Renal cortex interstitium (tissue), 11 donors: ENCODE measurements at regions not wholly inside any gene's neighbourhood (a gene's known extent, or its start where the extent isn't known, plus 50 kb on each side); places are given as distances from the start of the nearest gene placed in this dataset.

Experiments used
- DNase-seq, 11 donors: peaks; one replicate each; pipeline ENCODE4 v3.0.0-alpha.2; 2013; ENCODE audit warnings: low read depth in 9 of 11, low spot score in 4 of 11; ENCODE audit errors: extremely low read depth in 1 of 11

DNA sequence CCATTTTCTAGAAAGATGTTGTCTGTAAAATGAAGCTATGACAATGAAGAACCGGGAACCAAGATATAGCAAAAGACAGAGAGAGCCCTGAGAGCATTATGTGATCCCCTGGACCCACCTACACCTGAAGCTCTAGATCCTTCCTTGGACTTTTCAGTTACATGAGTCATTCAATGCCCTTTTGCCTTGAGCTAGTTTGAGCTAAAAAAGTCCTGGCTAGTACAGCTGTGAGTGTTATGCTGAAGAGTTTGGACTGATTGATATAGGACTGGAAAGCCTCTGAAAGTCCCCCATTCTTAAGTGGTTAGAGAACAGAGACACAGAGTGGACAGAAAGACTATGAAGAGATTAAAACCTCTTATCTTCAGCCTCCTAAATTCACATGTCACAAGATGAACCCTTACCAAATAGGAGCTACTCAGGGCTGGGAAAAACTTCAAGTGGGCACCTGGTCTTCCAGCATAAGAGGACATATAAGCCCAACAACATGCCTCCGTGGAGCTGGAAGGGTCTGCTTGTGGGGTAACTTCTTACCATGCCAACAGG is 386.8 kb upstream of the NFE2L3 start:
- no peak for DNase-seq

DNA sequence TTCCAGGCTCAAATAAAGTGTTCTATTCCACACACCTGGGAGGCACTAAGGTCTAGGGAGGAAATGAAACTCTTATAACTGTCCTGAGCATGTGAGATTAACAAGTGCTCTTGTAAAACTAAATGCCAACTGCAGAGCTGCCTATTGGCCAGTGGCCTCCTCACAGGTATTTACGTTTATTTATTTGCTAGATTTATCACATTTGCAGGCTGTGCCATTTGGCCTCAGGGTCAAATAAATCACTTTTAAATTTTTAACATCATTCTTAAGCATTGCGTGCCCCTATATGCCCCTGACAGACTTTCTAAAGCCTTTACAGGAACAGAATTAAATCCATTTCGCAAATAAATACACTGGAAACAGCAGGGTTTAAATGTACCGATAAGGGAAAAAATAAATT is 381.8 kb upstream of the NFE2L3 start:
- no peak for DNase-seq

DNA sequence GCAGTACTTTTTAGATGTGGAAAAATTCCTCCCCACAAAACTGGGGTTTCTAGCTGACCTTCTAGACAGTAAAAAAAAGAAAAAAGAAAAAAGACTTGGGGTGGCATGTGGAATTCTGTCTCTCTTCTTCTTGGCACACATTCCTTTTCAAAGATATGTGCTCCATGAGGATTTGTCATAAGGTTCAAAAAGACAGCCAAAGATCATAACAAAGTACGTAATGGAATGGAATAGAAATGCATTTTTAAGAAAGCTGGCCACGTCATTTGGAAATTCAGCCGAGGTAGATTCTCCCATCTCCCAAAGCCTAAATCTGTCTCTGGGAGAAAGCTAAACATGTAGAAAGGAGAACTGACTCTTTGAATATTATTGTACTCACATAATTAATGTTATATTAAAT is 381.3 kb upstream of the NFE2L3 start:
- no peak for DNase-seq

DNA sequence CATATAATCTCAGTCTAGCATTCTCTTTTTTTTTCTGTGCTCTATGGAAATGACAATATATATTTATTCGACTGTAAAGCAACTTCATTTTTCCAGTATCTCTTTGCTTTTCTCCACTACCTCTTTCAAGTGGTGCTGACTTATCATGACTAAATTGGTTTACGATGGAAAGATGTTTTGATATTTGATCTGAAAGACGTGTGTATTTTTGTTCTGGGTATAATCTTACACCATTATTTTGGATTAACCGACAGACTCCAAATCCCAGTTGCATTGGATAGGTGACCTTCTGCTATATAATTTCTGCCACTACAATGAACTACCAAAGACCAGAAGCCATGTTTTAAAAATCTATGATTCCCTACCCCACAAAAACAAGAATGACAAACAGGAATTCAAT is 380.5 kb upstream of the NFE2L3 start:
- DNase-seq, result no peak

DNA sequence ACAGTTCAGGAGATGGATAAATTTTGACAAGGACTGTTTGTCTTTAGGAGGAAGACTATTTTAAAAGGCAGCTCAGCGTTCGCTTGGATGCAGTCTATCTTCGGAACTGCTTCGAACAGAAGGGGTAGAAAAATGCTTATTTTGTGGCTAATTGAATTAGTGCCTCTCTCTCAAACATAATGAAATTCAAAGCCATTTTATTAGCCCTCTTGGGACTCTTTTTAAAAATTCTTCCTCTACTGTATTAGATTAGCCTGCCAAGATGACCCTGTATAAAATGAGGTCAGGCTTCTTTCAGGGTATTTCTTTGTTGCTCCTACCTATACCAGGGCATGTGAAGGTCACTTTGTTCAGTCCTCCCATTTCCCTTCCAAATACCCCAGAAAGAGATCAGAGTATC is 379.2 kb upstream of the NFE2L3 start:
- DNase-seq, result no peak

DNA sequence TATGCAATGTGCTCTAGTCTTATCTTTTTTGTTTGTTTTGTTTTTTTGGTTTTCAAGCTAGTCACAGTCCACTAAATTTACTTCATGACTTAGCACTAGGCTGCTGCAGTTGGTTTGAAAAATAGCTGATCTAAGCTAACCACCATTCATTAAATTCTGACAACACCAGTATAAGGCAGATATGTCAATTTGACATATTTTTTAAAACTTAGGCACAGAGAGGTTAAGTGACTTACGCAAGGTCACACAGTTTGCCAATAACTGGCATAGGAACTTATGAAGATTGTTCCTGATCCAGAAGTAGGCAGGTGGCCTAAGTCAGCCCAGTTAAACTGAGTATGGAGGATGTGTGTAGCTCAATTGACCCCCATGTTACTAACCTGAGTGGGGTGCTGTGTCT is 377.3 kb upstream of the NFE2L3 start:
- no peak for DNase-seq

DNA sequence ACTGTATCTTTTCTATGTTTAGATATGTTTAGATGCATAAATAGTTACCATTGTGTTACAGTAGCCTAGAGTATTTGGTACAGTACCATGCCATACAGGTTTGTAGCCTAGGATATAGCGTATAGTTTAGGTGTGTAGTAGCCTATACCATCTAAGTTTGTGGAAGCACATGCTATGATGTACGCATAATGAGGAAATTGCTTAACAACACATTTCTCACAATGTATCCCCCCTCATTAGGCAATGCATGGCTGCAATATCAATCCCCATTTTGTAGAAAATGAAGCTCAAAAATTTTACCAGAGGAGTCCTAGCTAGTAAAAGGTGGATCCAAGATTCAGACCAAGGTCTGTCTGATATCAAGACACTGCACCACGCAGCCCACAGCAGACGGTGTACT is 376.4 kb upstream of the NFE2L3 start:
- DNase-seq, result no peak

DNA sequence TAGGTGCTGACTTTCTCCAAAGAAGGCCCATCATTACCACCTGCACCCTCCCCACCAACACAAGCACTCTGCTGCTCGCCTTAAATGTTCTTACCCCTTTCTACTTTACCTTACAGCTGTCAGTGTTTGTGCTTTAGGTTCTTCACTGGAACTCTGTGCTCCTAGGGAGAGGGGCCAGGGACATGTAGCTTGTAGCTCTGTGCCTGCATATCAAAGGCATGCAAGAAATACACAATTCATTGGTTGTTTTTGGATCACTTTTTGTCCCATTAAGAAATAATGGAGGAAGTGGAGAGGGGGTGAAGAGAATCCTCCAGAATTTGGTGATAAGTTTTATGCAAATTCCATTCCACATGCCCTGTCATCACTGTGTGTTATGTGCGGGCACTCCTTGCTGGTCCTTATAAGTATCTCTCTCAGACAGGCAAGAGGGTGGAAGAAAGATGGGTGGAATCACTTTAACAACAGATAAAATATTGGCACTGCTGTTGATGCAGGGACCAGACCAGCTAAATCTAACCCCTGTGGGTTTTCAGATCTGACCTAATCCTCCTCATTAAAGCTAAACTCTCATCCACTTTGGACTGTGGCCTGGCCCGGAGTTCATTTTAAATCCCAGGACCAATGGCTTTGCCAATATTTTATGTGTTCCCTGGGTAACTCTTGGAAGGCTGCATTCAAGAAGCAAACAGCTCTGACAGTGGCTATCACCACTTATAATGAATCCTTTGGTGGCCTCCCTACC is 375.8 kb upstream of the NFE2L3 start:
- DNase-seq, result no peak

DNA sequence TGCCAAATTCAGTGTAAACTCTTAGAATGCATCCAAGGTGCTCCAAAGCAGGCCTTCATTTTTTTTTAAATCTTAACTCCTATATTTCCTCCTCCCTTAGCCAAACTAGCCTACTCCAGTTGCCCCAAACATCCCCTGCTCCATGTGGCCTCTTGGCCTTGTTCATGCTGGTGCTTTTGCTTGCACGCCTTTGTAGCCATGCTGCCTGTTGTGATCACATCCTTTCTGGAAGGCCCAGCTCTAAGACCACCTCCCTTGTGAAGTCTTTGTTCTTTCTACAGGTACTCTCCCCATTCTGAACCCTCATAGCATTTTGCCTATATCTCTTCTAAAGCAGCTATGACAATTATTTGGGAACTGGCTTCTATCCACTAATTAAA is 375.3 kb upstream of the NFE2L3 start:
- DNase-seq, result no peak

DNA sequence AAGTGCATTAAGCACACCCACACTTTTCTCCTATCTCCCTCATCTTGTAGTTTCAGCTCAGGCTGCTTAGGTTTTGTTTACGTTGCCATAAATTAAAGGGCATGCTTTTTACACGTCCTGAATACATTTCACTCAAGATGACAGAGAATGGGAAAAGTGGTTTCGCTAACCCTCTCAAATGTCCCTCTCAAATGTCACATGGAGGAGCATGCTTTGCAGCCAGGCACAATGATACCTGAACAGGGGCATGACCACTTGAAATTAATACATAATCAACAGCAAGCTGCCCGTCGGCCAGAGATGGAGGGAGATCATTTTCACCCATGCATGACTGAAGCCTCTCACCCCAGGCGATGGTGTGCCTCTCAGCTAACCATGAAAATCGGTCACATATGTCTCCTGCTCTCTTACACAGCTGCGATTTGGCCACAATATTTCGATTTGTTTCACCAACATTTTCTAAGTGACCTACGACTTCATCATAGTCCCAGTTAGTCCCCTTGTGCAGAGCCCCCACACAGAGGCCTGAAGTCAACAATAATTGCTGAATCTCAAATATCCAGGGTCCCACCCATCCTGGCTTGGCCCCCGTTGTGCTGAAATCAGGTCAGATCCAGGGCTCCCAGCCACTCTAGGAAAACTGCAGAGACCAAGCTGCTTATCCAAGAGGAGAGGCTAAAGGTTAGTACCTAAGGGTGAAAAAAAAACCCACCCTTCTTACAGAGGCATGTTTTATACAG is 373.9 kb upstream of the NFE2L3 start:
- DNase-seq, result peak in 8 of 11 donors; percentile 40 to 82 (median 63)

DNA sequence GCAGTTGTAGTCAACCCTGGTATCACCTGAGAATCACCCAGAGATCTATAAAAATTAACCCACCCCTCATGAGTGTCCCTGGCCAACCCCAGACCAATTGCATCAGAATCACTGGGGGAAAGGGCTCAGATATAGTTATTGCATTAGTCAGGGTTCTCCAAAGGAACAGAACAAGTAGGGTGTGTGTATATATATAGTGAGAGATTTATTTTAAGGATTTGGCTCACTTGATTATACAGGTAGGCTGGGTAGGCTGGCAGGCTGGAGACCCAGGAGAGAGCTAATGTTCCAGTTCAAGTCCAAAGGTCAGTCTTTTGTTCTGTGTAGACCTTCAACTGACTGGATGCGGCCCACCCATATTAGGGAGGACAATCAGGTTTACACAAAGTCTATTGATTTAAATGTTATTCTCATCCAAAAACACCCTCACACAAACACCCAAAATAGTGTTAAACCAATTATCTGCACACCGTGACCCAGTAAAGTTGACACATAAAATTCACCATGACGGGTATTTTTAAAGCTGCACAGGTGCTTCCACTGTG is 372.9 kb upstream of the NFE2L3 start:
- DNase-seq, result no peak

DNA sequence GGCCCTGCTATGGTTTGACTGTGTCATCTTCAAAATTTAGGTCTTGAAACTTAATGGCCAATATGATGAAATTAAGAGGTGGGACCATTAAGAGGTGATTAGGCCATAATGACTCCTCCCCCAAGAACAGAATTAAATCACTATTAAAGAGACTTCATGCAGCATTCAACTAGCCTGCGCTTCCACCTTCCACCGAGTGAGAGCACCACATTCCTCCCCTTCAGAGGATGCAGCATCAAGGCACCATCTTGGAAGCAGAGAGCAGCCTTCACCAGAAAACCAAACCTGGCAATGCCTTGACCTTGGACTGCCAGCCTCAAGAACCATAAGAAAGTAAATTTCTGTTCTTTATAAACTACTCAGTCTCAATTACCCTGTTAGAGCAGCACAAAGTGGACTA is 371.1 kb upstream of the NFE2L3 start:
- DNase-seq, result no peak

DNA sequence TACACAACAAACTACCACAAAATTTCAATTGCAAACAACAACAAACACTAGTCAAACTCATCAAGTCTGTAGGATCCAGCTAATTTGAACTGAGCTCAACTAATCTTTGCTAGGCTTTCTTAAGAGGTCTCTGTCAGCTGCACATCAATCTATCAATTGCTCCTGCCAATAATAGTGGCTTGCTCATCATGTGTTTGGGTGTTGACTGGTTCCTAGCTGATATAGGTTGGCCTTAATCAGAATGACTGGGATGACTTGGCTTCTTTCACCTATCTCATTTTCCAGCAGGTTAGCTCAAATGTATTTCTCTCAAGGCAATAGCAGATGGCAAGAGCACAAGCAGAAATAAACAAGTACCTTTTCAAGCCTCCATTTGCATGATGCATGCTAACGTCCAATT is 370.3 kb upstream of the NFE2L3 start:
- no peak for DNase-seq

DNA sequence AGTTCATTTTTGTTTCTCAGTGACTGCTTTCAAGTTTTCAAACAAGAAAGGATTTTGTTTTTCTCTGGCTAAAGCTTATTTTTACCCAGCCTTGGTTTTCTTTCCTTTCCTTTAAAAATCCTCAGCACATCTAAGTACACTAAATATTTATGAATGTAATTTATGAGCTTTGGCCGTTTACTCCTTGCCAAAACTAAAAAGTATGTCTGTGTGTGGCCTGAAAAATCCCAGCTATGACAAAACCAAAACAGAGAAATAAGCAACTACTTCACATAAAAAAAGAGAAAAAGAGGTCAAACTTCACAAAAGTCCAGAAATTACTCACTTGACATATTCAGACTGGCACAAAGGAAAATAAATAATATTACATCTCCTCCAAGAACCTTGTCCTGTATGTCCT is 365.1 kb upstream of the NFE2L3 start:
- no peak for DNase-seq

DNA sequence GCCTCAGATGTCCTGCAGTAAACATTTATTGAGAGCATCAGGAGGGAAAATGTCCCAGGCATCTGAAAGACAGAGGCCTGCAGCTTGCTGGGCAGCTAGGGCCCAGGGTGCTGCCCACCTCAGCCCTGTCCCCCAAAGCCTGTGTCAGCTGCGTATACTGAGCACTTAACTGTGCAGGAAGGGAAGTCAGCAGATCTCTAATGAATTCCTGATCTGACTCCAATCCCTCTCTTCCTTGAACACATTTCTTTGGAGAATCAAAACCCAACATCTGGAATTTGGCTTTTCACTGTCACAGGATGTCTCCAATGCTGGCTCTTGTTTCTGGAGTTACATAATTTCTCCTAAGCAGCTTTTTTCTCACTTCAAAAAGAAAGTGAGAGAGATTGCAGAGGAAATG is 364.7 kb upstream of the NFE2L3 start:
- DNase-seq, result no peak

DNA sequence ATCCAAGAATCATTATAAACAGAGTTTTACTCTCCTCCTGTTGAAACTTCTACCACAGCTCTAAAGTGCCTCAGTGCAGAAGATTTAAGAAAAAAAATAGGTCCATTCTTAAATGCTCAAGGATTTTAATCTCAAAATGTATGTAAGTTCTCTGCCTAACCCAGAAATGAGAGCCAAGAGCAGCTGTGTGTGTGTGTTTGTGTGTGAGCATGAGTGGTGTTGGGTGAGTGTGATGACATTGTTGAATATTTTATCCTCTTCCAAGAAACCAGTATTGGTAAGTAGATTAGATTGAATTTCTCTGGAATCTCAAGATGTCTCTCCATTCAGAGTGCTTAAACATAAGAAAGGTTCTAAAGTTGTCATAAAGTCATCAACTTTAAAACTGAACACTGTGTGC is 363.6 kb upstream of the NFE2L3 start:
- DNase-seq, result no peak

DNA sequence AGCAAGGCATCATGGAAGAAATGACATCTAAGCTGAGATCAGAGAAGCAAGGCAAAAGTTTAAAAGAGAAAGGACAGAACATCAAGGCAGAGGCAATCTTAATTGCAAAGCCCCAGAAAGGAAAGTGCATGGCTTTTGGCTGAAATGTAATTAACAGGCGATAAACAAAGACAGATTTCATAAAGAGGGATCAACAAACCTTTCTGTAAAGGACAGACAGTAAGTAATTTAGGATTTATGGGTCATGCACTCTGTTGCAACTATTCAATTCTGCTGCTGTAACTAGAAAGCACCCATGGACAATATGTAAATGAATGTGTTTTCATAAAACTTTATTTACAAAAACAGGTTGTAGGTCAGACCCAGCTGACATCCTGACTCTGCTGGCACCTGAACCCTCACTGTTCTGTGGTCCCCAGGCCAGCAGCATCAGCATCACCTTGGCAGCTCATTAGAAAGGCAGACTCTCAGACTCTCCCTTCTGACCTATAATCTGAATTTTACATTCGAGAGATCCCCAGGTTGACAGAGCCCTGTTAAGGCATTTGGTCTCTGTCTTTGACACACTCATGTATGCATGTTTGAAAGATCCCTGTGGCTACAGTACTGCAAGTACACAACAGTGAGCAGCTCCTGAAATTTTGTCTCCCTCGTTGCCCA is 362.9 kb upstream of the NFE2L3 start:
- no peak for DNase-seq

DNA sequence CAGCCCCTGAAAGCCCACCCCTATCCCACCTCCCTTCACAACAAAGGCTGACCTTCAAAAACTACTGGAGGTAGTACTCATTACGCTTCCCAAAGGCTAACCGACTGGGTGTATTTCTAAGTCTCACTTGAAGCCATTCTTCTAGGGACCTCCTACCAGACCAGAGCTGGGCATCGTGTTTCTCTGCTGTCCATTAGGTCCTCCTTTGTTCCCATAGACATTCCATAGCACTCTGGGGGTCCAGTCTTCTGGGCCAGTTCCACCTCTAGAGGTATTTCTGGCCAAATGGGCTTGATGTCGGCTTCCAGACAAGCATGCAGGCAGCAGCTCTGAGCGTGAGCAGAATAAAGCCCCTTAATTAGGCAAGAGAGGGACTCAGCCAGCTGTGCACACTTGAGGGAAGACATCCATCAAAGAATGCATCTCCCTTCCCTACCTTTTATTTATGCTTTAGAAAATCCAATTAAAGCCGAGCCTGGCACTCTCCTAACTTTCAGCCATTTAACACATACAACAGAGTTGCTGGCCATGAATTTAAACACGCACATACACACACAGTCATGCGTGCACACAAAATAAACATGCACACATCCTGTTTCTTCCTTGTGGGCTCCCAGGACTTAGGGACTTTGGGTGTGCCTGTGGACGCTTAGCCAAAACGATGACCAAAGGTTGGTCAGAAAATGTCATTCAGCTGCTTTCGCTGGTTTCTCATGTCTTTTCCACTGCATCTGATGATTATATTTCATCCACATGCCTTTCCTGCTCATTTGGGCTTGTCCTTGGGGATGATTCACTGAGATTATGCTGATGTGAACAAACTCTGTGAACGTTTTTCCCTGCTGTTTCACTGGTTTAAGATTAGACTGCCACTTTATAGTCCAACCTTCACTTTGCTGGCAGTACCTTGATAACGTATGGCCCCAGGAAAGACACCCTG is 362.0 kb upstream of the NFE2L3 start:
- DNase-seq, result no peak

DNA sequence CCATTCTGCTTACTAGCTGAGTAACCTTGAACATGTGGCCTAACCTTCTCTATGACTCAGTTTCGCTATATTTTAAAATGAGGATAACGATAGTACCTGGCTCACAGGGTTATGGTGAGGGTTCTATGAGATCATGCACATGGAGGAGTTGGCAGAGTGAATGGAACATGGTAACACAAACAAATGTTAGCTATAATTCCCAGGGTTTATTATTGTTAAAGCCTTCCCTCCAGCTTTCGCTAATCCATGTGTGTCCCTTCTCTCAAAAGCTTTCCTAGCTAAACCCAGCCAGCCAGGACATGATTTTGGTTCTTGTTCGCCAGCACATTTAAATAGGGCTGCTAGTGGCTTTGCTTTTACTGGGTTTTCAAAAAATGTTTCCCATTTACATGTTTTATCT is 361.0 kb upstream of the NFE2L3 start:
- no peak for DNase-seq
